ENCODE measurements at regions not wholly inside any gene's neighbourhood (a gene's known extent, or its start where the extent isn't known, plus 50 kb on each side); places are given as distances from the start of the nearest gene placed in this dataset.

DNA sequence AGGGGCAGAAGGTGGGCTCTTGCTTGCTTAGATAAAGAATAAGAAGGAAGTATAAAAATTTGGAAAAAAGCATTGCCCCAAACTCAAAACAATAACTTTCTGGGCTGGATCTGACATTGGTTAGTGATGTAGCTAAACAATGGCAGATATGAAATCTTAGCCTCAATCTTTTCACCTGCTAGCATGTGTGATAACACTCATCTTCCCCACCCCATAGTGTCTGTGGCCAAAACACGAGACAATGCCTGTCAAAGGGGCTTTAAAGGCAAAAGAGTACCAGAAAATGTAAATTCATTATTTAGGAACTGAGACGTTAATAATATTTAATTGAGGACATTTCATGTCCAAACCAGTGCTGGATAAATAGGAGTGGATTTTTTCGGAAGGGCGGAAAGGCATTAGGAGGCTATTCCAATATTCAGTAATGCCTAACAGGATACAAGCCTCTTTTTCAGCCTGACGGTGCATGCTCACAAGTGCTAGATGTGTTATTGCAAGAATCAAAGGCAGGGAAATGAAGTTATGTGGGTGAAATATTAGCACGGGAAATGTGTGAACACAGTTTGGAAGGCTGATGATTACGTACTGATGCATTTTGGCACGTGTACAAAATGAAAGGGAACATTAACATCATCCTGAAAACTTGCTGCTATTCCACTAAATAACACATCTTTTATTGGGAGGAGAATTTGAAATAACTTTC is 395.7 kb downstream of the GALR1 start:
- Histone ChIP-seq H3K4me3 (no peak overlapping the region), H3K4me1 (no peaks in the 10 kb centered on the region), H3K27ac (no peak overlapping the region), H3K36me3 (no peaks in the 10 kb centered on the region), H3K27me3 (no peaks in the 10 kb centered on the region), H3K9me3 (no peaks in the 10 kb centered on the region)
- no peak for TF ChIP-seq EP300 (IDR thresholded peaks at IDR 0.05; ENCODE audit: low read depth)
- no peak for TF ChIP-seq POLR2AphosphoS5 (IDR thresholded peaks at IDR 0.05)
- TF ChIP-seq POLR2A (IDR thresholded peaks at IDR 0.05), result no peak
- no peak for TF ChIP-seq CTCF (IDR thresholded peaks at IDR 0.05)
- 60 to 69% methylated on average over 7 to 8 of the region's 8 CpGs for WGBS, 2 donors (ENCODE audit: low coverage in 1 of 2)
- DNase-seq, result no peak
- in situ Hi-C loops (cut with MboI; ENCODE audit: low pct_ligation_motif_present in 1 of 4, low pct_unique_long_range_greater_than_20kb in 1 of 4, low sequenced_read_pairs in 3 of 4), result loop anchor here in 1 of 4 donors (25.0 kb wide), 1 partner anchor 92 kb away; no protein-coding TSS in a partner anchor
- intact Hi-C loops (cut with DNase I; ENCODE audit: low total_unique reads), result no loop called here

GRCh38 chr18:77647472-77647871 is 397.8 kb downstream of the GALR1 start:
- Histone ChIP-seq H3K36me3 (no peaks in the 10 kb centered on the region), H3K4me3 (no peak overlapping the region), H3K27me3 (peaks cover 7% of the 10 kb centered on the region), H3K9me3 (no peaks in the 10 kb centered on the region), H3K4me1 (peaks cover 0 to 6% (median 2%) of the 10 kb centered on the region in 4 donors), H3K27ac (no peak overlapping the region)
- 25 to 79% methylated on average over 2 to 8 of the region's 8 CpGs for whole genome bisulfite sequencing, 2 donors (ENCODE audit: low coverage in 1 of 2)
- in situ Hi-C loops (cut with MboI; ENCODE audit: low pct_ligation_motif_present in 1 of 4, low pct_unique_long_range_greater_than_20kb in 1 of 4, low sequenced_read_pairs in 3 of 4), result loop anchor here in 1 of 4 donors (25.0 kb wide), 1 partner anchor 90 kb away; no protein-coding TSS in a partner anchor
- no peak for TF ChIP-seq POLR2AphosphoS5 (IDR thresholded peaks at IDR 0.05)
- TF ChIP-seq EP300 (IDR thresholded peaks at IDR 0.05; ENCODE audit: low read depth), result no peak
- TF ChIP-seq POLR2A (IDR thresholded peaks at IDR 0.05), result no peak
- no peak for TF ChIP-seq CTCF (IDR thresholded peaks at IDR 0.05)
- DNase-seq, result no peak
- intact Hi-C loops (cut with DNase I; ENCODE audit: low total_unique reads), result no loop called here

GRCh38 chr18:77648411-77648810 is 398.8 kb downstream of the GALR1 start:
- peaks cover 7% of the 10 kb centered on the region for H3K27me3 ChIP-seq
- no peak overlapping the region for H3K4me3 ChIP-seq
- peaks cover 0 to 6% (median 2%) of the 10 kb centered on the region in 4 donors for H3K4me1 ChIP-seq
- no peak for DNase-seq
- H3K27ac ChIP-seq, result no peak overlapping the region
- TF ChIP-seq EP300 (IDR thresholded peaks at IDR 0.05; ENCODE audit: low read depth) (no peak), POLR2AphosphoS5 (IDR thresholded peaks at IDR 0.05) (no peak), CTCF (IDR thresholded peaks at IDR 0.05) (no peak), POLR2A (IDR thresholded peaks at IDR 0.05) (no peak)
- WGBS, 2 donors (ENCODE audit: low coverage in 1 of 2), result 80 to 90% methylated on average over 2 to 7 of the region's 7 CpGs
- no peaks in the 10 kb centered on the region for H3K9me3 ChIP-seq
- H3K36me3 ChIP-seq, result no peaks in the 10 kb centered on the region
- in situ Hi-C loops (cut with MboI; ENCODE audit: low pct_ligation_motif_present in 1 of 4, low pct_unique_long_range_greater_than_20kb in 1 of 4, low sequenced_read_pairs in 3 of 4), result loop anchor here in 1 of 4 donors (25.0 kb wide), 1 partner anchor 89 kb away; no protein-coding TSS in a partner anchor
- intact Hi-C loops (cut with DNase I; ENCODE audit: low total_unique reads), result no loop called here

GRCh38 chr18:77650799-77651385 is 401.2 kb downstream of the GALR1 start:
- Histone ChIP-seq H3K9me3 (no peaks in the 10 kb centered on the region), H3K4me3 (no peak overlapping the region), H3K4me1 (peaks cover 0 to 6% (median 2%) of the 10 kb centered on the region in 4 donors), H3K36me3 (no peaks in the 10 kb centered on the region), H3K27ac (no peak overlapping the region), H3K27me3 (peaks cover 7% of the 10 kb centered on the region)
- intact Hi-C loops (cut with DNase I; ENCODE audit: low total_unique reads), result no loop called here
- DNase-seq, result peak; percentile 73
- TF ChIP-seq POLR2AphosphoS5 (IDR thresholded peaks at IDR 0.05) (no peak), CTCF (IDR thresholded peaks at IDR 0.05) (peak; percentile 79 to 94 (median 85)), EP300 (IDR thresholded peaks at IDR 0.05; ENCODE audit: low read depth) (no peak), POLR2A (IDR thresholded peaks at IDR 0.05) (no peak)
- 8 to 33% methylated on average over 4 to 28 of the region's 28 CpGs for WGBS, 2 donors (ENCODE audit: low coverage in 1 of 2)
- in situ Hi-C loops (cut with MboI; ENCODE audit: low pct_ligation_motif_present in 1 of 4, low pct_unique_long_range_greater_than_20kb in 1 of 4, low sequenced_read_pairs in 3 of 4), result loop anchor here in 3 of 4 donors (25.0 kb wide), 3 partner anchors 414 to 664 kb away; partner anchors contain the start of gene GALR1 (in 1 of the 3)
